ENCODE measurements at regions not wholly inside any gene's neighbourhood (a gene's known extent, or its start where the extent isn't known, plus 50 kb on each side); places are given as distances from the start of the nearest gene placed in this dataset.

GRCh38 chr5:163361450-163361849, 75.9 kb upstream of the CCNG1 start:
- TF ChIP-seq CTCF (IDR thresholded peaks at IDR 0.05), result no peak
- ATAC-seq (ENCODE audit: low FRiP score), result no peak

GRCh38 chr5:163362840-163363371, 74.5 kb upstream of the CCNG1 start:
- ATAC-seq (ENCODE audit: low FRiP score) (no peak), DNase-seq (ENCODE audit: low spot score) (no peak)
- no peak for TF ChIP-seq CTCF (IDR thresholded peaks at IDR 0.05)

More at GRCh38 chr5:163361450-163361849, 75.9 kb upstream of the CCNG1 start:
- DNase-seq (ENCODE audit: low spot score), result no peak

GRCh38 chr5:163363389-163363788, 74.0 kb upstream of the CCNG1 start:
- no peak for TF ChIP-seq CTCF (IDR thresholded peaks at IDR 0.05)
- ATAC-seq (ENCODE audit: low FRiP score) (no peak), DNase-seq (ENCODE audit: low spot score) (no peak)

- ATAC-seq (ENCODE audit: low FRiP score) (no peak), DNase-seq (ENCODE audit: low spot score) (no peak)
- TF ChIP-seq CTCF (IDR thresholded peaks at IDR 0.05), result no peak
Observed at GRCh38 chr5:163366757-163367156, 70.6 kb upstream of the CCNG1 start.

- no peak for DNase-seq (ENCODE audit: low spot score)
- no peak for TF ChIP-seq CTCF (IDR thresholded peaks at IDR 0.05)
- ATAC-seq (ENCODE audit: low FRiP score), result no peak
Observed at GRCh38 chr5:163369776-163370385, 67.5 kb upstream of the CCNG1 start.

GRCh38 chr5:163373436-163374084, 63.8 kb upstream of the CCNG1 start:
- DNase-seq (ENCODE audit: low spot score), result no peak
- ATAC-seq (ENCODE audit: low FRiP score), result no peak
- TF ChIP-seq CTCF (IDR thresholded peaks at IDR 0.05), result no peak

- DNase-seq (ENCODE audit: low spot score) (no peak), ATAC-seq (ENCODE audit: low FRiP score) (no peak)
- TF ChIP-seq CTCF (IDR thresholded peaks at IDR 0.05), result no peak
Observed at GRCh38 chr5:163377982-163378381, 59.4 kb upstream of the CCNG1 start.
